ENCODE measurements at regions not wholly inside any gene's neighbourhood (a gene's known extent, or its start where the extent isn't known, plus 50 kb on each side); places are given as distances from the start of the nearest gene placed in this dataset.

DNA sequence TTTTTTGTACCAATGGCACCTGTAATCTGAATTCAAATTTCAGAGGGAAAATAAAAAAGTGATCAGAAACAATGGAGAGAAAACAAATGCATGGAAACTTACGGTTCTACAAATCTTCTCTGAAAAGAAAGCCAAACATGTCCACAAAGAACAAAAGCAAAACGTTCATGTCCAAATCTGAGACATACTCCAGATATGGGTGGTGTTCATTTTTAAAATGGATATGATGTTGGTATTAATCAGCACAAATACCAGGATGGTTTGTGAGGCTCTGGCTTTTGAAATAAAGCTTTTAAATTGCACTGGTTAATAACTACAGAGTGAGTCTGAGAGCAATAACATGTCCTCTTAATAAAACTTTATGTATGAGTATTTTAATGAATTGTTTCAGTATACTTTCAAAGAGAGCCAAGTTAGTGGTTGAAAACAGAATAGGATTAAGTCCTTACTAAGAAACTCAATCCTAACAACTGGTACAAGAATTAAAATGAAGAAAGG lies 366.4 kb downstream of the INHBA start (continued):
- TF ChIP-seq, protein P1, sequence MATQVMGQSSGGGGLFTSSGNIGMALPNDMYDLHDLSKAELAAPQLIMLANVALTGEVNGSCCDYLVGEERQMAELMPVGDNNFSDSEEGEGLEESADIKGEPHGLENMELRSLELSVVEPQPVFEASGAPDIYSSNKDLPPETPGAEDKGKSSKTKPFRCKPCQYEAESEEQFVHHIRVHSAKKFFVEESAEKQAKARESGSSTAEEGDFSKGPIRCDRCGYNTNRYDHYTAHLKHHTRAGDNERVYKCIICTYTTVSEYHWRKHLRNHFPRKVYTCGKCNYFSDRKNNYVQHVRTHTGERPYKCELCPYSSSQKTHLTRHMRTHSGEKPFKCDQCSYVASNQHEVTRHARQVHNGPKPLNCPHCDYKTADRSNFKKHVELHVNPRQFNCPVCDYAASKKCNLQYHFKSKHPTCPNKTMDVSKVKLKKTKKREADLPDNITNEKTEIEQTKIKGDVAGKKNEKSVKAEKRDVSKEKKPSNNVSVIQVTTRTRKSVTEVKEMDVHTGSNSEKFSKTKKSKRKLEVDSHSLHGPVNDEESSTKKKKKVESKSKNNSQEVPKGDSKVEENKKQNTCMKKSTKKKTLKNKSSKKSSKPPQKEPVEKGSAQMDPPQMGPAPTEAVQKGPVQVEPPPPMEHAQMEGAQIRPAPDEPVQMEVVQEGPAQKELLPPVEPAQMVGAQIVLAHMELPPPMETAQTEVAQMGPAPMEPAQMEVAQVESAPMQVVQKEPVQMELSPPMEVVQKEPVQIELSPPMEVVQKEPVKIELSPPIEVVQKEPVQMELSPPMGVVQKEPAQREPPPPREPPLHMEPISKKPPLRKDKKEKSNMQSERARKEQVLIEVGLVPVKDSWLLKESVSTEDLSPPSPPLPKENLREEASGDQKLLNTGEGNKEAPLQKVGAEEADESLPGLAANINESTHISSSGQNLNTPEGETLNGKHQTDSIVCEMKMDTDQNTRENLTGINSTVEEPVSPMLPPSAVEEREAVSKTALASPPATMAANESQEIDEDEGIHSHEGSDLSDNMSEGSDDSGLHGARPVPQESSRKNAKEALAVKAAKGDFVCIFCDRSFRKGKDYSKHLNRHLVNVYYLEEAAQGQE (IDR thresholded peaks at IDR 0.05; ENCODE audit: unreplicated experiment): no peak
- no peak for TF ChIP-seq STAT1 (IDR thresholded peaks at IDR 0.05; ENCODE audit: unreplicated experiment)
- no peak for TF ChIP-seq CREB1 (CRISPR knock-in tag; IDR thresholded peaks at IDR 0.05; ENCODE audit: low read depth)
- TF ChIP-seq, protein P2, sequence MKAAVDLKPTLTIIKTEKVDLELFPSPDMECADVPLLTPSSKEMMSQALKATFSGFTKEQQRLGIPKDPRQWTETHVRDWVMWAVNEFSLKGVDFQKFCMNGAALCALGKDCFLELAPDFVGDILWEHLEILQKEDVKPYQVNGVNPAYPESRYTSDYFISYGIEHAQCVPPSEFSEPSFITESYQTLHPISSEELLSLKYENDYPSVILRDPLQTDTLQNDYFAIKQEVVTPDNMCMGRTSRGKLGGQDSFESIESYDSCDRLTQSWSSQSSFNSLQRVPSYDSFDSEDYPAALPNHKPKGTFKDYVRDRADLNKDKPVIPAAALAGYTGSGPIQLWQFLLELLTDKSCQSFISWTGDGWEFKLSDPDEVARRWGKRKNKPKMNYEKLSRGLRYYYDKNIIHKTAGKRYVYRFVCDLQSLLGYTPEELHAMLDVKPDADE (IDR thresholded peaks at IDR 0.05): no peak

DNA sequence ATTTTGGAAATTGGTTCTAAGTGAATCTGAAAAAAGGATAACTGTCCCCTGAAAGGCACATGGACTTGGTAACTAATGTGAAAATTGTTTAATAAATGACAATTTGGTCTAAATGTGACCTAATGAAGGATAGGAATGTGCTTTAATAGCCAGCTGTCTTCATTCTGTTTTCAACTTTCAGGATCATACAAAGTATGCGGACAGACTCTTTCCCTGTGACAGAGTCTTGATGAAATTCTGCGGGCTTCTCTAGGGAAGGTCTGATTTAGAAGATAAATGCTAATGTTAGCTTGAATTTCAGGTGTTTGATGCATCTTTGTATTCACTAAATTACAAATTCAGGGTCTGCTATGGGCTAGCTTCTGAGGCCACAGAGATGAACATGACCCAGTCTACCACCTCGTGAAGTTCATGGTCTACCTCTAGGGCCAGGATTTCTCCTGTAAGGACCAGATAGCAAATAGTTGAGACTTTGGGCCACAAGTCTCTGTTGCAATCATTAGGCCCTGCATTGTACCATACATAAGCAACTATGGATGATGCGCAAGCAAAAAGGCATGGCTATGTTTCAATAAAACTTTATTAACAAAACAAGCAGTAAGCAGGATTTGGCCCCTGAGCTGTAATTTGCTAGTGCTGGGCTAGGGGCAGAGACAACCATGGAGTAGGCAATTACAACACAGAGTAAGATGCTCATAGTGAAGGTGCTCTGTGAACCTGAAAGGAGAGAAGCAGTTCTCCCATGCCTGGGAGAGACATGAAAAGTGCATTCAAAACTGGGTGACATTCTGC lies 368.6 kb downstream of the INHBA start:
- Histone ChIP-seq H3K4me2 (no peak overlapping the region), H3K9me2 (ENCODE audit: insufficient read depth) (peaks cover 12% of the 10 kb centered on the region; the same call in 1 of the 2 replicates), H2AFZ (no peak overlapping the region), H3F3A (replicated peaks; ENCODE audit: low read depth) (no peaks in the 10 kb centered on the region), H3K27me3 (ENCODE audit: insufficient read depth) (no peaks in the 10 kb centered on the region), H3K4me3 (no peak overlapping the region), H3K79me2 (replicated peaks; ENCODE audit: insufficient read depth) (no peaks in the 10 kb centered on the region), H3K4me1 (ENCODE audit: insufficient read depth) (no peaks in the 10 kb centered on the region), H3K36me3 (ENCODE audit: insufficient read depth) (no peaks in the 10 kb centered on the region), H3K27ac (ENCODE audit: low read depth) (no peak overlapping the region), H4K20me1 (replicated peaks; ENCODE audit: insufficient read depth) (no peaks in the 10 kb centered on the region)
- no peak for ATAC-seq
- Mint-ChIP-seq H3K4me3 (no peak overlapping the region), H3K36me3 (ENCODE audit: low read depth) (no peaks in the 10 kb centered on the region), H3K27ac (no peak overlapping the region), H3K4me1 (no peaks in the 10 kb centered on the region), H3K27me3 (ENCODE audit: insufficient read depth, low read depth, poor library complexity) (peaks cover 1% of the 10 kb centered on the region), H3K9me3 (no peaks in the 10 kb centered on the region)
- no peak for DNase-seq (ENCODE audit: low spot score)
- TF ChIP-seq EZH2phosphoT487 (IDR thresholded peaks at IDR 0.05; ENCODE audit: unreplicated experiment) (no peak), JUNB (IDR thresholded peaks at IDR 0.05; ENCODE audit: unreplicated experiment) (no peak), NANOG (IDR thresholded peaks at IDR 0.05; ENCODE audit: borderline replicate concordance) (no peak), ZNF331 (CRISPR knock-in tag; IDR thresholded peaks at IDR 0.05; ENCODE audit: low read depth) (no peak), POLR2AphosphoS5 (IDR thresholded peaks at IDR 0.05; ENCODE audit: low read depth) (no peak)
- TF ChIP-seq, protein P1 (IDR thresholded peaks at IDR 0.05; ENCODE audit: unreplicated experiment): no peak
- TF ChIP-seq, protein P2 (IDR thresholded peaks at IDR 0.05): no peak

Measured in GM23338 (cell line).